ENCODE measurements at regions not wholly inside any gene's neighbourhood (a gene's known extent, or its start where the extent isn't known, plus 50 kb on each side); places are given as distances from the start of the nearest gene placed in this dataset.

- no peak for TF ChIP-seq ZBTB20 (tag by site-specific recombination; IDR thresholded peaks at IDR 0.05)
- no peak for TF ChIP-seq ZNF24 (tag by site-specific recombination; IDR thresholded peaks at IDR 0.05)
- TF ChIP-seq REST (tag by site-specific recombination; IDR thresholded peaks at IDR 0.05), result no peak
- no peak for TF ChIP-seq ZNF174 (tag by site-specific recombination; IDR thresholded peaks at IDR 0.05)
- TF ChIP-seq KLF8 (tag by site-specific recombination; IDR thresholded peaks at IDR 0.05), result no peak
- TF ChIP-seq ZNF488 (tag by site-specific recombination; IDR thresholded peaks at IDR 0.05), result no peak
- TF ChIP-seq ZNF121 (tag by site-specific recombination; IDR thresholded peaks at IDR 0.05), result no peak
- no peak for TF ChIP-seq ZBTB1 (tag by site-specific recombination; IDR thresholded peaks at IDR 0.05)
- no peak for TF ChIP-seq ZBTB7A (tag by site-specific recombination; IDR thresholded peaks at IDR 0.05; ENCODE audit: low read depth)
- no peak for TF ChIP-seq ZNF398 (tag by site-specific recombination; IDR thresholded peaks at IDR 0.05)
- no peak for TF ChIP-seq ZNF175 (tag by site-specific recombination; IDR thresholded peaks at IDR 0.05)
- no peak for TF ChIP-seq CTCF (tag by site-specific recombination; IDR thresholded peaks at IDR 0.05)
Measured at GRCh38 chr18:60053747-60054304, 154.0 kb downstream of the PMAIP1 start.

Measured in HEK293 (cell line).